Endothelial cell of umbilical vein (primary cell): ENCODE measurements at regions not wholly inside any gene's neighbourhood (a gene's known extent, or its start where the extent isn't known, plus 50 kb on each side); places are given as distances from the start of the nearest gene placed in this dataset.

ENCODE experiments used
- BruUV-seq: library from RNA; stranded (reverse); fragments of 400-500 nt; replicated peaks from 2 replicates; lab custom pipeline; 2021; lab: Mats Ljungman, UMichigan
- CTCF ChIA-PET: fragments of 300-600, 350-600 bp; sonication (Branson Sonifier 250); formaldehyde crosslinking; loops from one replicate; lab custom pipeline; 2021; ENCODE audit warnings: antibody characterized with exemption, inconsistent platforms; lab: Charles Lee
- POLR2A ChIA-PET: fragments of 300-600, 350-600 bp; sonication (Branson Sonifier 250); formaldehyde crosslinking; loops from one replicate; lab custom pipeline; 2021; ENCODE audit warnings: antibody characterized with exemption, inconsistent platforms; lab: Charles Lee
- DNase-seq: peaks from one replicate; pipeline ENCODE4 v3.0.0-alpha.2; 2011; ENCODE audit warnings: low read depth, low spot score
- FAIRE-seq: peaks from 2 replicates; lab custom pipeline; 2011; peaks lifted over from hg19 to GRCh38; lab: Jason Lieb, UNC
- H2AFZ ChIP-seq: 2 replicates; pipeline ENCODE4 v1.6.0; 2012; ENCODE audit warnings: low read depth, low read length, control low read depth, inconsistent platforms
- H3K27ac ChIP-seq: 2 replicates; pipeline ENCODE4 v1.5.1; 2011; ENCODE audit warnings: low read depth, mild to moderate bottlenecking, control low read depth, low read length, moderate library complexity; ENCODE audit not compliant: insufficient read depth
- H3K27me3 ChIP-seq, 2 experiments: 2 replicates each; pipeline versions ENCODE4 v1.6.0 to v1.6.1; 2011; ENCODE audit warnings: low read length in 2 of 2, mixed read lengths in 1 of 2; ENCODE audit not compliant: control insufficient read depth in 2 of 2, insufficient read depth in 2 of 2
- H3K36me3 ChIP-seq, 2 experiments: 2 replicates in 1 of 2; 3 replicates in 1 of 2; pipeline ENCODE4 v1.5.1; 2011; ENCODE audit warnings: low read length in 2 of 2, mild to moderate bottlenecking in 1 of 2, moderate library complexity in 1 of 2; ENCODE audit not compliant: control insufficient read depth in 2 of 2, insufficient read depth in 2 of 2; ENCODE audit errors: extremely low read depth in 1 of 2
- H3K4me1 ChIP-seq: 3 replicates; pipeline ENCODE4 v1.5.1; 2011; ENCODE audit warnings: mild to moderate bottlenecking, low read length; ENCODE audit not compliant: control insufficient read depth, insufficient read depth; ENCODE audit errors: extremely low read depth
- H3K4me2 ChIP-seq: 2 replicates; pipeline ENCODE4 v1.6.1; 2011; ENCODE audit warnings: low read length, control low read depth, mixed read lengths; ENCODE audit not compliant: insufficient read depth
- H3K4me3 ChIP-seq, 3 experiments: fragments of 200-600 bp in 1 of 3; sonication (generic), shearing (Covaris generic) in 1 of 3; replicated peaks in 1 of 3; 2 replicates each; pipeline ENCODE4 v1.5.1; 2011 to 2016; ENCODE audit warnings: control low read depth in 3 of 3, low read length in 3 of 3, mild to moderate bottlenecking in 2 of 3, inconsistent platforms in 1 of 3, low read depth in 1 of 3, moderate library complexity in 1 of 3; ENCODE audit not compliant: insufficient read depth in 1 of 3
- H3K79me2 ChIP-seq: 2 replicates; pipeline ENCODE4 v1.6.0; 2012; ENCODE audit warnings: low read length, inconsistent platforms; ENCODE audit not compliant: control insufficient read depth, insufficient read depth
- H3K9ac ChIP-seq: replicated peaks from 2 replicates; pipeline ENCODE3; 2011; ENCODE audit warnings: low read length, control low read depth; ENCODE audit not compliant: insufficient read depth; ENCODE audit errors: extremely low read depth
- H3K9me1 ChIP-seq: replicated peaks from 3 replicates; pipeline ENCODE4 v1.6.0; 2011; ENCODE audit warnings: mild to moderate bottlenecking, low read length; ENCODE audit not compliant: control insufficient read depth, insufficient read depth; ENCODE audit errors: extremely low read depth
- H3K9me3 ChIP-seq: replicated peaks from 2 replicates; pipeline ENCODE4 v1.5.1; 2012; ENCODE audit warnings: low read length, inconsistent platforms; ENCODE audit not compliant: control insufficient read depth, insufficient read depth
- H4K20me1 ChIP-seq: replicated peaks from 2 replicates; pipeline ENCODE3; 2011; ENCODE audit warnings: mild to moderate bottlenecking, low read length; ENCODE audit not compliant: control insufficient read depth, insufficient read depth; ENCODE audit errors: extremely low read depth
- CTCF ChIP-seq, 2 donors: IDR thresholded peaks; 1 replicate in 1 of 2; 2 replicates in 1 of 2; pipeline ENCODE4 v1.5.1; 2011; ENCODE audit warnings: low read length in 2 of 2, mild to moderate bottlenecking in 2 of 2, moderate library complexity in 2 of 2, control low read depth in 1 of 2, inconsistent platforms in 1 of 2, low read depth in 1 of 2; ENCODE audit not compliant: insufficient read depth in 1 of 2; ENCODE audit errors: extremely low read depth in 1 of 2
- EZH2 ChIP-seq: IDR thresholded peaks from 2 replicates; pipeline ENCODE4 v1.6.1; 2012; ENCODE audit warnings: borderline replicate concordance, low read depth, mild to moderate bottlenecking, moderate library complexity, low read length, inconsistent platforms; ENCODE audit not compliant: severe bottlenecking
- FOS ChIP-seq: IDR thresholded peaks from 2 replicates; pipeline ENCODE4 v1.6.1; 2011; ENCODE audit warnings: mild to moderate bottlenecking, low read length, moderate library complexity, borderline replicate concordance; ENCODE audit not compliant: insufficient read depth
- GATA2 ChIP-seq: IDR thresholded peaks from 2 replicates; pipeline ENCODE4 v1.7.0; 2011; ENCODE audit warnings: low read depth, mild to moderate bottlenecking, moderate library complexity, mixed read lengths, low read length; ENCODE audit not compliant: insufficient read length, insufficient read depth
- JUN ChIP-seq: IDR thresholded peaks from 2 replicates; pipeline ENCODE4 v1.6.1; 2011; ENCODE audit warnings: borderline replicate concordance, low read depth; ENCODE audit not compliant: insufficient read length, insufficient read depth
- MAX ChIP-seq: IDR thresholded peaks from 2 replicates; pipeline ENCODE4 v1.6.1; 2011; ENCODE audit not compliant: insufficient read depth, insufficient read length
- MYC ChIP-seq: IDR thresholded peaks from one replicate; pipeline ENCODE4 v1.6.1; 2011; ENCODE audit warnings: mild to moderate bottlenecking, low read depth, low read length
- POLR2A ChIP-seq: IDR thresholded peaks from 2 replicates; pipeline ENCODE4 v1.6.1; 2012; ENCODE audit warnings: low read depth, mild to moderate bottlenecking, control low read depth, low read length
- POLR2AphosphoS5 ChIP-seq: IDR thresholded peaks from 2 replicates; pipeline ENCODE4 v1.6.1; 2012; ENCODE audit warnings: low read depth, mild to moderate bottlenecking, control low read depth, low read length, moderate library complexity; ENCODE audit not compliant: insufficient read depth
- dilution Hi-C: fragments of 300-500 bp; cut with MboI; formaldehyde crosslinking; loops from one replicate; pipeline ENCODE4 v1.15.0; 2019; ENCODE audit warnings: low sequenced_read_pairs; ENCODE audit not compliant: extremely low pct_ligation_motif_present
- intact Hi-C: fragments of 100-400 bp; cut with micrococcal nuclease; formaldehyde crosslinking; loops from one replicate; pipeline ENCODE4 v1.10.0; 2022

GRCh38 chr1:224558904-224559303 lies 57.2 kb upstream of the CNIH3 start:
- POLR2A ChIA-PET: no interaction called here
- Histone ChIP-seq H3K4me2 (no peak overlapping the region), H3K9me1 (no peaks in the 10 kb centered on the region), H3K9me3 (no peaks in the 10 kb centered on the region), H3K4me3 (no peak overlapping the region), H3K79me2 (no peaks in the 10 kb centered on the region), H4K20me1 (no peaks in the 10 kb centered on the region), H3K36me3 (no peaks in the 10 kb centered on the region), H3K27me3 (no peaks in the 10 kb centered on the region), H3K4me1 (peaks cover 2% of the 10 kb centered on the region), H3K27ac (no peak overlapping the region), H2AFZ (no peak overlapping the region), H3K9ac (no peak overlapping the region)
- CTCF ChIA-PET: no interaction called here
- DNase-seq: no peak
- dilution Hi-C loops (no loop called here), intact Hi-C loops (no loop called here)
- TF ChIP-seq GATA2 (no peak), MYC (no peak), MAX (no peak), CTCF (IDR thresholded peaks at IDR 0.05; ENCODE audit: extremely low read depth in 1 of 2, insufficient read depth in 1 of 2, low read depth in 1 of 2, low read length in 2 of 2) (no peak), FOS (no peak), POLR2A (no peak), JUN (no peak), POLR2AphosphoS5 (no peak), EZH2 (no peak)
- no TSS peak for BruUV-seq
- no peak for FAIRE-seq
